ENCODE measurements at regions not wholly inside any gene's neighbourhood (a gene's known extent, or its start where the extent isn't known, plus 50 kb on each side); places are given as distances from the start of the nearest gene placed in this dataset.

- ATAC-seq (no peak), DNase-seq (ENCODE audit: low spot score) (no peak)
- no peaks in the 10 kb centered on the region for H3K36me3 Mint-ChIP-seq
- no peak overlapping the region for H3K4me3 Mint-ChIP-seq
- no peaks in the 10 kb centered on the region for H3K4me1 Mint-ChIP-seq (ENCODE audit: low read depth in 2 of 2)
- H3K27ac Mint-ChIP-seq = no peak overlapping the region
- H3K27me3 Mint-ChIP-seq = no peaks in the 10 kb centered on the region
- H3K9me3 Mint-ChIP-seq = peaks cover 4% of the 10 kb centered on the region
Observed at GRCh38 chr7:124597509-124597908, 168.1 kb downstream of the GPR37 start.

DNA sequence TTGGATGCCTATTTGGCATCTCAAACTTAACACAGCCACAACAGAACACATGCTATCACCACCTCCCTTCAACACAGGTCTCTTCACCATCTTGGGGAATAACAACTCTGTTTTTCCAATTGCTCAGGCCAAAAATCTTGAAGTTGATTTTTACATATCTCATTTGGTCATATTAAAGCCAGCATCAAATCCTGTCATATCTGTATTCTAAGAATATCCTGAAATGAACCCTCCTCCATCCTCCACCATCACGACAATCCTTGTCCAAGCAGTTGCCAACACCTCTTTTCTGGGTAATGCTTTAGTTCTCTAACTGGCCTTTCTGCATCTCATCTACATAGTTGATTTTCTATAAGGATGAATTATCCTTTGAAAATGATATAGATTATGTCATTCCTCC is 168.7 kb downstream of the GPR37 start:
- Mint-ChIP-seq H3K27me3 (no peaks in the 10 kb centered on the region), H3K4me3 (no peak overlapping the region), H3K36me3 (no peaks in the 10 kb centered on the region), H3K27ac (no peak overlapping the region), H3K9me3 (peaks cover 4% of the 10 kb centered on the region), H3K4me1 (ENCODE audit: low read depth in 2 of 2) (no peaks in the 10 kb centered on the region)
- DNase-seq (ENCODE audit: low spot score) = no peak
- ATAC-seq = no peak

GRCh38 chr7:124590814-124591213 is 174.8 kb downstream of the GPR37 start:
- no peak for DNase-seq (ENCODE audit: low spot score)
- Mint-ChIP-seq H3K9me3 (peaks cover 9% of the 10 kb centered on the region), H3K4me3 (no peak overlapping the region), H3K36me3 (peaks cover 5% of the 10 kb centered on the region), H3K27ac (no peak overlapping the region), H3K4me1 (ENCODE audit: low read depth in 2 of 2) (no peaks in the 10 kb centered on the region), H3K27me3 (no peaks in the 10 kb centered on the region)
- ATAC-seq = no peak

DNA sequence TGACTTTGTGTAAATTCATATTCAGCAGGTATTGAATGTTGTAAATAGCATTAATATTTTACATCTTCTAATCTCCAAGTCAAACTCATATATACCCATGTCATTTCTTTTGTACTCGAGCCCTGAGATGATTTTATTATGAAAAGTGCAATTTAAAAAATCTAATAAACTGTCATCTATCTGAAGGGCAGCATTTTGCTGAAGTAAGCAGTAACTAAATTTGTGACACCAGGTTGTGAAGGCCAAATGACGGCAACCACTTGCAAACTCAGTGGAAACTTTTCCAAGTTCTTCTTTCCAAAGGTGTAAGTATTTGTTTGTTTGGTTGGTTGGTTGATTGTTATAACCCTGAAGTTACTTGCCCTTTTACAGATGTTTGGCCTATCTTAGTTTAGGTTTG is 188.3 kb downstream of the GPR37 start:
- Mint-ChIP-seq H3K9me3 (peaks cover 9% of the 10 kb centered on the region), H3K36me3 (peaks cover 5% of the 10 kb centered on the region), H3K4me1 (ENCODE audit: low read depth in 2 of 2) (no peaks in the 10 kb centered on the region), H3K27me3 (no peaks in the 10 kb centered on the region), H3K27ac (no peak overlapping the region), H3K4me3 (no peak overlapping the region)
- ATAC-seq (no peak), DNase-seq (ENCODE audit: low spot score) (no peak)

DNA sequence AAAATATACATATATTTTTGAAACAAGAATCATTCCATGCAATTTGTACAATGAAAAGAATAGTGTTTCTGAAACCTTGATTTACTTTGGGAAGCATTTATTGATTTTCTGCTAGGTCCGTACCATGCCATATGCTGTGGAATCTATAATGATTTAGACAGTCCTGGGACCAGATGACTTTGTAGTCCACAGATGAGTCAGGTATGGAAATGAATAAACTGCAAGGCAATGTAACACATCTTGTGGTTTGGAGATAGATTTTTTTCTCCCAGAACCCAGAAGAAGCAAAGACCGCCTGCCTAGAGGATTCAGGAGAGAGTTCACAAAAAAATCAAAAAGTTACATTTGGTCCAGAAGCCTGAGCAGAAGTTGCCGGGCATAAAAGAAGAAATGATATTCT is 190.4 kb downstream of the GPR37 start:
- Mint-ChIP-seq H3K27me3 (no peaks in the 10 kb centered on the region), H3K36me3 (no peaks in the 10 kb centered on the region), H3K27ac (no peak overlapping the region), H3K9me3 (peaks cover 5% of the 10 kb centered on the region), H3K4me1 (ENCODE audit: low read depth in 2 of 2) (no peaks in the 10 kb centered on the region), H3K4me3 (no peak overlapping the region)
- DNase-seq (ENCODE audit: low spot score) (no peak), ATAC-seq (no peak)

DNA sequence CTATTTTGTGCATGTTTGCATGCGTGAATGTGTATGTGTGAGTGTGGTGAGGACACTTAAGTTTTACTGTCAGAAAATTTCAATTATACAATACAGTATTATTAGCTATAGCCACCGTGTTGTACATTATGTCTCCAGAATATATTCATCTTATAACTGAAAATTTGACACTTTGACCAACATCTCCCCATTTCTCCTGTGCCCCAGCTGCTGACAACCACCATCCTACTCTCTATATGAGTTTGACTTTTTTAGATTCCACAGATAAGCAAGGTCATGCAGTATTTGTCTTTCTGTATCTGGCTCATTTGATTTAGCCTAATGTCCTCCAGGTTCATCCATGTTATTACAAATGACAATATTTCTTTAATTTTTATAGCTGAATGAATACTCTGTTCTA is 195.0 kb downstream of the GPR37 start:
- no peak for DNase-seq (ENCODE audit: low spot score)
- no peaks in the 10 kb centered on the region for H3K36me3 Mint-ChIP-seq
- ATAC-seq = no peak
- H3K27ac Mint-ChIP-seq = no peak overlapping the region
- H3K4me1 Mint-ChIP-seq (ENCODE audit: low read depth in 2 of 2) = no peaks in the 10 kb centered on the region
- peaks cover 10% of the 10 kb centered on the region for H3K9me3 Mint-ChIP-seq
- no peak overlapping the region for H3K4me3 Mint-ChIP-seq
- H3K27me3 Mint-ChIP-seq = no peaks in the 10 kb centered on the region

DNA sequence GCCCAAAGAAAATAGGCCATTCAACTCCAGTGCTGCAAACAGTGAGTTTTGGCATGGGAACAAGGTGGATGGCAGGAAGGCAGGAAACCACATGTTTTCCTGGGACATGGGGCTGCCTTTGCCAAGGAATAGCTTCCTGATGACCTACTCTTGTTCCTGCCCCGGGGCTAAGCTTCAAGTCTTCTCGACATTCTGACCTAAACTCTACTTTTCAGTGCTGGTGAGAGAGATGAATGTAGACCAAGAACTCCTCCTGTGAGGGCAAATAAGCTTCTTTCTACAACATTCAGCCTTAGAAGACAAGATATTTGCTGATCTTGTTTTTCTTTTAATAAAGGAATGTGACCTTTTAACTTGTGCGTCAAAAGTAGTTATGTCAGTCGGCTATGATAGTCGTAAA is 199.0 kb downstream of the GPR37 start:
- Mint-ChIP-seq H3K9me3 (peaks cover 15% of the 10 kb centered on the region), H3K27ac (no peak overlapping the region), H3K36me3 (no peaks in the 10 kb centered on the region), H3K4me3 (no peak overlapping the region), H3K4me1 (ENCODE audit: low read depth in 2 of 2) (no peaks in the 10 kb centered on the region), H3K27me3 (no peaks in the 10 kb centered on the region)
- ATAC-seq (no peak), DNase-seq (ENCODE audit: low spot score) (no peak)

- H3K9me3 Mint-ChIP-seq = peaks cover 7% of the 10 kb centered on the region
- H3K36me3 Mint-ChIP-seq = no peaks in the 10 kb centered on the region
- H3K27ac Mint-ChIP-seq = no peak overlapping the region
- H3K4me3 Mint-ChIP-seq = no peak overlapping the region
- DNase-seq (ENCODE audit: low spot score) (no peak), ATAC-seq (no peak)
- H3K4me1 Mint-ChIP-seq (ENCODE audit: low read depth in 2 of 2) = no peaks in the 10 kb centered on the region
- no peaks in the 10 kb centered on the region for H3K27me3 Mint-ChIP-seq
Observed at GRCh38 chr7:124557587-124557986, 208.0 kb downstream of the GPR37 start.

DNA sequence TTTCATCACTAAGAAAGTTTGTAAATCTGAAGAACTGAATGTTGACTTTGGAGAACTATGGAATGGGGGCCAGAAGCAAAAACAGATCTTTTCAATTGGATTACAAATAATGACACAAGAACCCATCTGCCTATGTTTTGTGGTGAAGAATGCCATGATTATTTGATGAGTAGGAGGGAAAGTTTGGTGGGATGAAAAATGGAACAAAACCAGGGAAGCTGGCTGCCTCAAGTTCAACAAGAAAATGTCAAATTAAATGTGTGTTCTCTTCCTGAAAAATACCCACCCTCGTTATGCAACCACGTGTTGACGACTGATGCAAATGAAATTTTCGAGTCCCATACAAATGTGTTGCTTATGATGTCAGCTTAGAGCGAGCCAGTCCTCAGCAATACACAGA is 208.5 kb downstream of the GPR37 start:
- DNase-seq (ENCODE audit: low spot score) = no peak

DNA sequence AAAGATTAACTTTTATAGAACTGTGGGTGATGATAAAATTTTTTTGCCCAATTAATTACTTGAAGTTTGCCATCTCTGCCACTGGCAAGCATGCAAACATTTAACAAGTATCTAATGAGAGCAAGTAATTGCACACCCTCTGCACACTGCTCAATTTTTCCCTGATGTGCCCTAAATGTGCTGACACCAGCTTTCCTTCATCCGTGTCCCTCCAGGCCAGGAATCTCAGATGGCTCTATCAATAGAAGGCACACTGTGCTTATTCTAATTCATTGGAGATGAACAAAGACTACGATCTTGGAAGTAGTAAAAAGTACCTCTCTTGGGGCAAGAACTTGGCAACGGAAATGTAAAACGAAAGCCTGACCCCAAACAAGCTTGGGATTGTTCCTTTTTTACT is 212.1 kb downstream of the GPR37 start:
- Mint-ChIP-seq H3K4me1 (ENCODE audit: low read depth in 2 of 2) (no peaks in the 10 kb centered on the region), H3K27me3 (no peaks in the 10 kb centered on the region), H3K4me3 (no peak overlapping the region), H3K36me3 (no peaks in the 10 kb centered on the region), H3K27ac (no peak overlapping the region), H3K9me3 (peaks cover 11% of the 10 kb centered on the region)
- no peak for ATAC-seq
- DNase-seq (ENCODE audit: low spot score) = no peak

More for the DNA sequence above, 208.5 kb downstream of the GPR37 start:
- H3K4me1 Mint-ChIP-seq (ENCODE audit: low read depth in 2 of 2) = no peaks in the 10 kb centered on the region
- no peak overlapping the region for H3K27ac Mint-ChIP-seq
- no peaks in the 10 kb centered on the region for H3K27me3 Mint-ChIP-seq
- H3K4me3 Mint-ChIP-seq = no peak overlapping the region
- ATAC-seq = no peak
- no peaks in the 10 kb centered on the region for H3K36me3 Mint-ChIP-seq
- H3K9me3 Mint-ChIP-seq = peaks cover 7% of the 10 kb centered on the region

GRCh38 chr7:124552217-124552616 is 213.4 kb downstream of the GPR37 start:
- no peak overlapping the region for H3K4me3 Mint-ChIP-seq
- H3K36me3 Mint-ChIP-seq = no peaks in the 10 kb centered on the region
- H3K27ac Mint-ChIP-seq = no peak overlapping the region
- no peak for ATAC-seq
- H3K4me1 Mint-ChIP-seq (ENCODE audit: low read depth in 2 of 2) = no peaks in the 10 kb centered on the region
- H3K9me3 Mint-ChIP-seq = peaks cover 15% of the 10 kb centered on the region
- no peak for DNase-seq (ENCODE audit: low spot score)
- H3K27me3 Mint-ChIP-seq = no peaks in the 10 kb centered on the region

DNA sequence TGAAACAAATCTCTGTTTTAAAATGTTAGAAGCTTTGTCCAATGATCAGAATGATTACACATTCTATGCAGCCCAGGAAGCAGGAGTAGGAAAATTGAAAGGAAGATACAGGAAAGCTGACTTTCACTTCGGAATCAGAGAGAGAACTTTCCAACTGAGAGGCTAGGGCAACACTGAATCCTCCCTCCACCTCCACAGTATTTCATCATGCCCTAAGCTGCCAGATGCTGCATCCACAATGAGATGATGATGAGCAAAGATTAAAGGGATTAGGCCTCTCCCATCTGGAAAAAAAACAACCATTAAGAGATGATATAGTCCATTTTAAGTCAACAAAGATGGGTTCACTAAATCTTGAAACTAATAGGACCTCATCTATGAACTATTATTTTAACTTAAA is 215.6 kb downstream of the GPR37 start:
- no peaks in the 10 kb centered on the region for H3K27me3 Mint-ChIP-seq

GRCh38 chr7:124542476-124542875 is 223.1 kb downstream of the GPR37 start:
- ATAC-seq (no peak), DNase-seq (ENCODE audit: low spot score) (no peak)
- H3K4me1 Mint-ChIP-seq (ENCODE audit: low read depth in 2 of 2) = no peaks in the 10 kb centered on the region
- H3K27ac Mint-ChIP-seq = no peak overlapping the region
- H3K4me3 Mint-ChIP-seq = no peak overlapping the region
- H3K36me3 Mint-ChIP-seq = no peaks in the 10 kb centered on the region
- no peaks in the 10 kb centered on the region for H3K27me3 Mint-ChIP-seq
- H3K9me3 Mint-ChIP-seq = peaks cover 9% of the 10 kb centered on the region

More for the DNA sequence above, 215.6 kb downstream of the GPR37 start:
- ATAC-seq = no peak
- Mint-ChIP-seq H3K36me3 (no peaks in the 10 kb centered on the region), H3K4me3 (no peak overlapping the region), H3K9me3 (peaks cover 15% of the 10 kb centered on the region), H3K4me1 (ENCODE audit: low read depth in 2 of 2) (no peaks in the 10 kb centered on the region), H3K27ac (no peak overlapping the region)
- DNase-seq (ENCODE audit: low spot score) = no peak

GRCh38 chr7:124536156-124536762 is 229.3 kb downstream of the GPR37 start:
- peaks cover 21% of the 10 kb centered on the region for H3K9me3 Mint-ChIP-seq
- no peaks in the 10 kb centered on the region for H3K27me3 Mint-ChIP-seq
- no peak for ATAC-seq
- no peak overlapping the region for H3K4me3 Mint-ChIP-seq
- no peak for DNase-seq (ENCODE audit: low spot score)
- no peak overlapping the region for H3K27ac Mint-ChIP-seq
- H3K4me1 Mint-ChIP-seq (ENCODE audit: low read depth in 2 of 2) = no peaks in the 10 kb centered on the region
- H3K36me3 Mint-ChIP-seq = no peaks in the 10 kb centered on the region

DNA sequence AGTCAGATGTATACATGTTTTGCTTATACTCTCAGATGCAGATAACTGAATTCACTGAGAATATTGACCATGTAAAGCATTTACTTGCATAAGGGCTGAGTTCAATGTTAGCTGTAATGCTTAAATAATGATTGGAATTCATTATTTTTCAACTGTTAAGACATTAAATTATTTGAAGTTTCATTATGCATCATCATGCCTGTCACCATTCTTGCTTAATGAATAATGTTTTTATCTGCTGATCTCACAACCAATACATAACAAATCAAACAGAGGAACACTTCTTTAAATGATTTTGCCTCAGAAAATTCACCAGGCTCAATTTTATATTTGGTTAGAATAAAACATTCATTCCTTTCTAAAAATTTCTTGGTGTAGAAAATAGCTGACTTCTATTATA is 233.4 kb downstream of the GPR37 start:
- Mint-ChIP-seq H3K4me1 (ENCODE audit: low read depth in 2 of 2) (no peaks in the 10 kb centered on the region), H3K36me3 (no peaks in the 10 kb centered on the region), H3K27me3 (no peaks in the 10 kb centered on the region), H3K9me3 (peaks cover 18% of the 10 kb centered on the region), H3K4me3 (no peak overlapping the region), H3K27ac (no peak overlapping the region)
- DNase-seq (ENCODE audit: low spot score) = no peak
- no peak for ATAC-seq

Data from natural killer cell treated with Interleukin-12 subunit alpha and Interleukin-12 subunit beta and Interleukin-15 and Interleukin-18, amount 100 ng/mL, for 72 hours (primary cell).